Activated naive CD4-positive, alpha-beta T cell treated with Interleukin-2 at 50 U/mL for 16 hours (primary cell): ENCODE measurements at regions not wholly inside any gene's neighbourhood (a gene's known extent, or its start where the extent isn't known, plus 50 kb on each side); places are given as distances from the start of the nearest gene placed in this dataset.

Source experiments
- DNase-seq: peaks from one replicate; pipeline ENCODE4 v3.0.0-alpha.2; 2020

DNA sequence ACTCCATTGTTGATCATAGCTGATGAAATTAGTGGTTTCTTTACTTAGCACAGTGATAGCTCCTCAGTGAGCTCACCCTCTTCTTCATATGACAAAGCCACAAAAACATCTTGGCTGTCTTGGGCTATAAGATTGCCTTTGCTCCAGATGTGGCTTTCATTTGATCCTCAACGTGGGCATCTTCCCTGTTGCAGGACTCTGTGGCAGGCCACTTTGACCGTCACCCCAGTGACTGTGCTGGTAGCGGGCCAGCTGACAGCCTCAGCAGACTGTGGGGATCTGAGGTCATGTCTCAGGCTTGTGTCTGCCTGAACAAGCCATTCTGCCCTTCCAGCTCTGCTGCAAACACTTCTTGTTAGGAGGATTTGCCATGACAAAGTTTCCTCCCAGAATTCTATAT, 422.2 kb downstream of the NR2F1-AS1 start:
- no peak for DNase-seq

DNA sequence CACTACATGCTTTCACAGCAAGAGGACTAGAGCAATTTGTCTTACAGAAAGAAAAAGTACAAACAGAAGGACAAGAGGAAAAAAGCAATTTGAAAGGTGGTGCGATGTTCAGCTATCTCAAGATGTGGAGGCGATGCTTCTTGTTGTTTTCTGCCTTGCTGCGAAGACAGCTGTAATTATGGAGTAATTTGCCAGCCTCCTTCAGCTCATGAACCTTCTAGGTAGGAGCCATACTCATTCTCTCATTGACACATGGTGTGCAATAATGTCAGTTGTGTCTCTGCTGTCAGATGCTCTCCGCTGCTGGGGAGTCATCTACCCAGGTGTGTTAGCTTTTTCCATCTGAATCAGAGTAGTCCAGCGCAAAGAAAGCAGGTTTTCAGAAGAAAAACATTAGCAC, 424.5 kb downstream of the NR2F1-AS1 start:
- DNase-seq = no peak

DNA sequence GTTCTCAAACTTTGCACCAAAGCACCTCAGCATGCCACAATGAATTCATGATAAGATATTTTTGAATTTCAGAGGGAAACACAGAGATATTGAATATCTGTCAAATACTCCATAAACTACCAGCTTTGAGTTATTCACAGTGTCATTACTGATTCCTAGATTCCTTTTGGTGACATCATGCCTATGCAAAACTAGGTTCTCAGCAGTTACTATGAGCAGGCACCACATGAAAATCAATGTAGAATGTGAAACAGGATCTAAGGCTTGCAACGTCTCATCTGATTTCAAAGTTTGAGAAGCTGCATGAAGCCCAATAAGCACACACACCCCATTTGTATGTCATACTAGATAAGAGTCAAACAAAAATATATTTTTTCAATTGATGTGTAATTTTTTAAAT, 426.5 kb downstream of the NR2F1-AS1 start:
- no peak for DNase-seq

DNA sequence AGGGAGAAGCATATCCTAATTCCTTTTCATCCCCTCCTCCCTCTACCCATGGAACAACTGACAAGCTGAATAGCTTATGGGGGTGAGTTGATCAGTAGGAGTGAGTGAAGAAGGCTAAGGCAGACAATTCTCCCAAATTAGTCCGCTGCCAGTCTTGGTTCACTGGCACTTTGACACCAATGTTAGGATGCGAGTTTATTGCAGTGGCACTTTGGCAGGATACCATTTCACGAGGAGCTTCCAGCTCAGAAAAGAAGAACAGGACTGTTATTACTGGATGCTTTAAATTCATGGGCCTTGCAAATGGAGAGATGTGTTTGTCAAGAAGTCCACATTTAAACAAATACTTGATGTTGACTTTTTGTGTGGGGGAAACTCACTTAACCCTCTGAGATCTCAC, 427.6 kb downstream of the NR2F1-AS1 start:
- DNase-seq = no peak

DNA sequence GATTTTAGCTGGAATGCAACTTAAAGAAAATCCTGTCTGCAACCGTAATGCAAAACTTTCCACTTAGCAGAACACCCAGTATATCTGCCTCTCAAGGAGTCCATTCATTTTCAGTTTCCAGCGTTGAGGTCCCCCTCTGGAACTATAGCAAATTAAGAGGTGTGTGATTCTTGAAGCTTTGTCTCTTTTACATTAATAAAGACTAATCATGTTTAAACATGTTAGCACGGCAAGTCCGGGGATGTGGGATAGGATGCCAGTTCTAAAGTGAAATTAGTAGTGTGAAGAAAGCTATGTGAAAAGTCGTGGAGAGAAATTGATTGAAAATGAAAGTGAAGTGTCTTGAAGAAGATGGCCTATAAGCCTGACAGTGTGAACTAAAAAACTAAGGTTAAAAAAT, 429.1 kb downstream of the NR2F1-AS1 start:
- no peak for DNase-seq

DNA sequence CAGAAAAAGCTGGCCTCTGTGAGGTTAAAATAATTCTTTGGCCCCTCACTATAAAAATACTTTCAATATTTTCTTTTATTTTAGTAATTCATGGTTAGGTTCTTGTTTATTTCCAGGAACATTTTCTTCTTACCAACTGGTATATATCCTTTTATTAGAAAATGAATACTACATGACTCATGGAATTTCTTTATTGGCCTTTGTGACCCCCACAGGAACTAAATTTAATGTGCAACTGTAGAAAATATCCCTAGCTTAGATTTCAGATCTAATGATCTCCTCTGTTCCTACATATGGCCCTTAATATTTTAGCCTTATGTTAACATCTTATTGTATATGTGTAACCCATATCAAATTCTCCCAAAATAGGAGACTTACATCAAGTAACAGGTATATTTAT, 429.9 kb downstream of the NR2F1-AS1 start:
- DNase-seq = no peak

DNA sequence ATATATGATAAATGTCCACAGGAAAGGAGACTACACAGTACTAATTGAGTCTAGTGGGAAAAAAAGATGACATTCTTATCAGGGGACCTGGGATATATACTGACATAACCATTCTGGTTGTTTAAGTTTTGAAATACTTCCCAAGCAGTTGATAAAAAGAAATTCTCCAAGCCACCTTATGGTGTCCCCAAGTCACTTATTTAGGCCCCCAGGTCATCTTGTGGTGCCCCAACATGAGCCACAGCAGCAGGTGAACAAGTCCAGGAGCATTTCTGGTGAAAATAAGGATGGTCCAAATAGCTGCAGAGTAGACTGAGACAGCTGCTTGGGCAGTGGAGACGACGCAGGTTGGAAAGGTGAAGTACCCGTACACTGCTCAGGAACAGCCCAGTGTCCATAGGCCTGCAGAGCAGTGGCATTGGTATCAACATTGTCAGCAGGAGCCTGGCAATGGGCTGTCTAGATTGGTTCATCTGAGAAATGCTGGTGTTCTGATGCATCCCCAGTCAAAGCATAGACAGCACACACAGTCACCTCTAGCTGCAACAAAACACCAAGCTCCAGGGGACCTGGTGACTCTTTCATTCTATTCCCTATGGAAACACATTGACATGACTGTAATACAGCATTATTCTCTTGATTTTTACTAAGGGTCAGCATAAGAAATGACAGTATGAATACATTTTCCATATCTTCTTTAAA, 430.6 kb downstream of the NR2F1-AS1 start:
- DNase-seq = no peak

DNA sequence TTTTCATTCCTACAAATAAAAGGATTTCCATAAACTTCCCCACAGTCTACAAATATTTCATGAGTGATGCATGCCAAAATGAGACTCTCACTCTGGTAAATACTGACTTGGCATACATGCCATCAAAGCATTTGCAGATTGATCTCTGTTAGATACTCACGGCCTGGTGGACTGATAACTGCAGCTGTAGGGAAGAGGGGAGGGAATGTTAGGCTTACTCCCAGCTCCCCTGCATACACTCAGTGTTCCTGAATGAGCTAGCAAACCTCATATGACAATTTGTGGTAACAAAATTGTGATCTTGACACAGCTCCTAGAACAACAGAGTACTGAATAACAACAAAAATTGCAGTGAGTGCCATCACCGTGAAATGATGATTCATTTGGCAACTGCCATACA, 435.3 kb downstream of the NR2F1-AS1 start:
- DNase-seq = no peak

DNA sequence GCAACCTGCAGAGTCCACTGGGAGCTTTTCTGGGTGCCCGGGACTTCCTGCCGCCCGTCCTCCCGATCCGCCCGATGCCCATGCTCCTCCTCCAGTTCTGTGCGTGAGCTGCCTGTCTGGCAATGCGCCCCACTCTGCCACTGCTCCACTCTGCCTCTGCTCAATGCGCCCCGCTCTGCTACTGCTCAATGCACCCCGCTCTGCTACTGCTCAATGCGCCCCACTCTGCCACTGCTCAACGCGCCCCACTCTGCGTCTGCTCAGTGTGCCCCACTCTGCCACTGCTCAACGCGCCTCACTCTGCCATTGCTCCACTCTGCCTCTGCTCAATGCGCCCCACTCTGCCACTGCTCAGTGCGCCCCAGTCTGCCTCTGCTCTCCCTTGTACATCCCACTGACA, 436.0 kb downstream of the NR2F1-AS1 start:
- DNase-seq = no peak

DNA sequence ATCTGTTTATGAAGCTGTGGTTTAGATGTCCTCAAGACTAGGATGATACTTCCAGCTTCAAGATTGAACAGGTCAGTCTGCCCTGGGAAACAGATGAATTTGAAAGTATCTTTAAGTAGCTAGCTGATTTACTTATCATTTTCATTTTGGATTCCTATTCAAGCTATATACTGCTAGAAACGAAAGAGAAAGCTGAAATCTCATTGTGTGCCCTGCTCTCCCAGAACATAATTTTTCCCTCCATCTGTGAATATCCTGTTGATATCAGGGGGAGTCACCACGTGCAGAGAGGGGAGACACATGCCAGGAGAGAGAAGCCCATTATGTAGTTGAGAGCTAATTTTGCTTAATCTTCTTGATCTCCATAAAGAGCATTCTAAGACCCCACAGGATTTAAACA, 439.1 kb downstream of the NR2F1-AS1 start:
- DNase-seq = no peak

DNA sequence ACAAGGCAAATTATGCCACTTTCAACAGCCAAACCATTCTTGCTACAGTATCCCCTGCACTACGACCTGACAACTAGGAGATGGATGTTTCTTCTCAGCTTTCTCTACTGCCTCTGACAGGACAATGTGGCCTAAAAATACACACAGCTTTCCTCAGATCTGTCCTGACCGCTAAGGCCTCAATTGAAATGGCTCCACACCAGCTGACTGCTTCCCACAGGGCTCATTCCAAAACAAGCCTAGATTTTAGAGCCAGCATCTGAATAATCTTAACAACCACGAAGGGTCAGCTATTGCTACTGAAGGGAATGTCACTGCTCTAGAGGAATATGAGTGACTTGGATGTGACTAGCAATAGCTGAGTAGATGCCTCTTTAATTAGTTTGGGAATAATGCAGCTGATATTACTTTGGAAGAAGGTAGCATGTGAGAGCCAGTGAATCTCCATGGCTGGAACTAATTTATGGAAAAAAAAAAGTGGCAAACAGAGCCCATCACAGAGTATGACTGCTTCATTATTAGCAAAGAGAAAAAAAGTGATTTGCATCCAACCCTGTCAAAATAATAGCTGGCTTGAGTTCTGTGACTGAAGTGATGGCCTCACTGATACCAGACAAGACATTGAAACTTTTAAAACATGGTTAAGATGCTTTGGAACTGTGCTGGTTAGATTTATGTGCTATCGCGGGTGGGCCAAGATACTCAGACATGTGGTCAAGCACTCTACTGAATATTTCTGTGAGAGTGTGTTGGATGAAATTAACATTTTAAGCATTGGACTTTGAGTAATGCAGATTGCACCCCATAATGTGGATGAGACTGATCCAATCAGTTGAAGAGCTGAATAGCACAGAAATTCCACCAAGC, 450.2 kb downstream of the NR2F1-AS1 start:
- no peak for DNase-seq

DNA sequence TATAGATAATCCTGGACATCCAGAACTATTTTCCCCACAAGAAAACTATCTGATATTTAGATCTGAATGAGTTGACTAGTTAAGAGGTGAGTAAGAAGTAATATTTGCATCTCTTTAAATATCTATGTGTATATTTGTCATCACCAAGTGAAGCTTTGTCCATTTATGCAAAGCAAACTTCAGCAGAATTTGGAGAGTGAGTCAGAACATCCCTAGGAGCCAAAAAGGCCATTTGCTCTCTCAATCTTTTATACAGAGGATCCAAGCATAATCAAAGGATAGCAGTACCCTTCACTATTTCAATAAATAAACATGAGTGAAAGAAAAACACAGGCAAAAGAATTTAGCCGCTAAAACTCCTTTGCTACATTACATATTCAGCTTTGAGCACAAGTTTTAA, 454.4 kb downstream of the NR2F1-AS1 start:
- no peak for DNase-seq

DNA sequence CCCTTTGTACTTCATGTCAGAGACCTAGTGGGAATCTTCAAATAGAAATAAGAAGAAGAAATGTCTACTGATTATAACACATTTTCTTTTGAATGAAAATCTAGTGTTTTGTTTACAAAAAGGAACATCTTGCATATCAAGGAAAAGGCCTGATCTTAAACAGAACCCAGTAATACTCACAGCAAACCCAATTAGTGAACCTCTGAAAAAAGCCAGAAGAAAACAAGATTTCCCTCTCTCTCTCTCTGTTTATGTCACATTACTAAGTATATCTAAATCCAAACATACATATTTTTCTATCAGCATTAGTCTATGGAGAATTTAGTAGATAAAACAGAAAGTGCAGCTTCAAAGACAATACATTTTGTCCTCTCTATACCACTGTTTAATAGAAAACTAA, 457.9 kb downstream of the NR2F1-AS1 start:
- no peak for DNase-seq

DNA sequence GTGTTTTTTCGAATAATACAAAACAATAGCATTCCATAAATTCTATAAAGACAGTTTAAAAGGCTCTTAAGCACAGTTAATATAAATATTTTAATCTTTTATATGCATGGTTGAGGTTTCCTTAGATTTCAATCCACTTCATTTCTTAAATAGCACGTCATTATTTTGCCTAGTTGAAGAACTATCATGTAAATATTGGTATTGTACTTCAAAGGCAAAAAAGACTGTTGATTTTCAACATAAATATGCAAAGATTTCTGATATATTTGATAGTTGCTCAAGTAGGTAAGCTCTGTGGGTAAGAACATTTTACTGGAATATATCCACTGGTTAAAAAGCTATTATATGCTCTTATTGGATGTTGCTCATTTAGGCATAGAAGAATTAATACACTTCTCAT, 458.6 kb downstream of the NR2F1-AS1 start:
- DNase-seq = no peak

DNA sequence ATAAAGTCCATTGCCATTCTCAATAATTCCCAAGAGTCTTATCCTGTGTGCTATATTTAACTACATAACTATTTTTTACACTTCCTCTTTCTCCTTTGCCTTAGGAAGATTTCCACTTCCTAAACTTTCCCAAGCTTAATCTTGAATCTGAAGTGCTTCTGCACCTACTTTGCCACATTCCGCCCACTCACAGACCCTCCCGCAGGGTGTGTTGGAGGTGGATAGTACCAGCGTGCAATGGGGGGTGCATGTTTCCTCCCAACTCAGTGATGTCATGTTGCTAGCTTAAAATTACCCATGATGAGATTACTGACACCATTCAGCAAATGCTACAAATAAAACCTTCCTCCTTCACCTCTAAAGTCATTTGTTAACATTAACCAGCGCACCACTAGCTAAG, 460.2 kb downstream of the NR2F1-AS1 start:
- no peak for DNase-seq

DNA sequence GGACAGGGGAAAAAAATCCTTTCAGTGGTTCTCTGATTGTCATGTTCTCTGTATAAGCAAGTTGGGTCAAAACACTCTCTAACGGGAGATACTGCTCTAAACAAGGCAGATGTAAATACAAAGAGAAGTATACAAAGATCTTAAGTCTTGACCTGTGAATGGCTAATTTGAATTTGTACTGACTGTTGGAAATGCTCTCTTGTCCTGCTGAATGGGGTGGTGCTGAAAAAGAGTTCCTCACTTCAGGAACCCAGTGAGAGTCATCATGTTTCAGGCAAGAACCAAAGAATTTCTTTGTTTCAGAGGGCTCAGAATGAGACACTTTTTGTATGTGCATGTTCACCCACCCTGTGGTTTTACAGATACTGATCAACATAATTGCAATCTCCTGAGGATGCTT, 461.0 kb downstream of the NR2F1-AS1 start:
- DNase-seq = no peak

DNA sequence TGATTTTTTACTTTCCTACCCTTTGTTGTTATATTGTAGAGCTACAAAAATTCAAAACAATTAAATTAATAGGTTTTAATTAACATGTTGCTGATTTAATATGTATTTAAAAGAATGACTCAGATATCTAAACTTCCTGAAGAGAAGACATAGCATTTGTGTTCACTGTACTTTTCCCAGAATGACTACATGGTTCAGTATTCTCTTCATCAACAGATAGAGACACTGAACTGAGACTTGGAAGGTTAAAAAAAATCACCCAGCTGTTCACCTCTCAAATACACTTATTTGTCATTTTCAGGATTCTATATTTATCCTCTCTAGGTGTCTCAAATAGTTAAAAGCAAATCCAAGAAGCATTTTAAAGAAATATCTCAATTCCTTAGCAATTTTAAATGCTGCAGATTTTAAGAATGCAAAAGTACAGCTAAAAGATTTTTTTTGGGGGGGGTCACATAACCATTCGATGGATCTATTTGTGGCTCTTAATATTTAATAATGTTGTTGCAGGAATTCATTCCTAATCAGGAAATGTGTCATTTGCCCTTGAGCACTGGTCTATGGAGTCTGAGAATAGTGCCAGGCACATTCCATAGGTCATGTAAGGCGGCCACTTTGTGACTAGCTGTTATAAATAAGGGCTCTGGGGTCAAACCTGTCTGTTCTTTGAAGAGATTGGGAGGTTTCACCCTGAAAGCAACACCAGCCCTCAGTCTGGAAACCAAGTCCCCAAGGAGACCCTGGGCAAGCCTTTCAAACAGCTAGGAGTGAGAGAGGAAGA, 463.1 kb downstream of the NR2F1-AS1 start:
- no peak for DNase-seq

DNA sequence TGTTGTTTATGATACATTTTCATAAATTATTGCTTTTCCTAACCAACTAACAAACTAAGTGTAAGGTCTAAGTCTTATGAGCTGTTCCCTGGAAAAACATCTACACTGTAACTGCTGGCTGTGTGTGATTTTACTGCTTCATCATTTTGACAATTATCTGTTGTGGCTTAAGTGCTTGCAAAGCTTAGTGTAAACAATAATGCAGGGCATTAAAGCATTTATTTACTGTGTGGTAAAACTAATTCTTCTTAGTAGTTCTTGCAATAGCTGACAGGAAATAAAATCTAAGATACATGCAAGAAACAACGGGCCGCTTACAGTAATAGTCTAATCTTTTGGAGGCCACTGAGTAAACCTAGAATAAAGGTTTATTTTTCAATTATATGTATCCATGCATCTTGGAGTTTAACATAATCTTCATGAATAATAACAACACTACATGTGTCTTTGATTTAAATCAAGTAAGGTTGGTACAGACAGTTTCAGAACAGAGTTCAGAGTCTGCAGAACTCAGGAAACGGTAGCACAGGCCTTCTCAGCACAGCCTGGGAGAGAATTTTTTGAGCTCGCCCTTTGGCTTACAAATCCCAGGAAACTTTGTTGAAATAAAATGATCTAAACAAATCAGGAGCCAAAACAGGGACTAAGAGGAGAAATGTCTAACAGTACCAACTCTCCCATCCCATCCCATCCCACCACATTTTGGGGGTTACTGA, 473.1 kb downstream of the NR2F1-AS1 start:
- no peak for DNase-seq

DNA sequence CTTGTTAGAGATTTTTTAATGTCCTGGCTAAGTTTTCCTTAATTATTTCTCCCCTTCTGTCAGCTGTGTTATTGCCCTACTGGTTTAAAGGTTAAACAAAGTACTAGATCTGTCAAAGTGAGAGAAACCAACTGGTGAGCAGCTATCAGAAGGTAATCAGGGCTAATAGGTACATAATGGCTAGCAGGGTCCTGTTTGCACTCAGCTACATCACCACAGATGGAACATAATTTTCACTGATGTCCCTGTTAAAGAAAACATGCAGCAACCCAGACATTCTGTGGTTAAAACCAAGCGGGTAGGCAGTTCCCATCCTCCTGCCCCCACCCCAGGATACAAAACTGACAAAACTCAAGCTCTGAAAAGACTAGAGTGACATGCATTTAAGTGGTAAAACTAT, 473.9 kb downstream of the NR2F1-AS1 start:
- DNase-seq = no peak

DNA sequence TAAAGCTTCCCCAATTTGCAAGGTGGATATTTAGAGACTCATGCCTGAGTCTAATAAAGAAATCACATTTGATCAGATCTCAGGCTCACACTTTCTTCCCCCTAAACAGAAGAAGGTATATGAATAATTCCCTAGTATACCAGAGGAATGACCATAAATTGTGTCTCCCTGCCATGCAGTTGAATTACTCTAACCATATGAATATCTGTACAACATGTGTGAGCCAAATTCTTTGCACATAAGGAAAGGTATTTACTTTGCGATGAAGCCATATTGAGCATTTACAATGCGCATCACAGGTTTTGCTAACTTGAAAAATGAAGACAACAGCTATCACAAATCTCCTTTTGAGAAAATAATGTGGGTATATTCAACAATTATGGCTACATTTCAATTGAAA, 479.4 kb downstream of the NR2F1-AS1 start:
- DNase-seq = no peak

DNA sequence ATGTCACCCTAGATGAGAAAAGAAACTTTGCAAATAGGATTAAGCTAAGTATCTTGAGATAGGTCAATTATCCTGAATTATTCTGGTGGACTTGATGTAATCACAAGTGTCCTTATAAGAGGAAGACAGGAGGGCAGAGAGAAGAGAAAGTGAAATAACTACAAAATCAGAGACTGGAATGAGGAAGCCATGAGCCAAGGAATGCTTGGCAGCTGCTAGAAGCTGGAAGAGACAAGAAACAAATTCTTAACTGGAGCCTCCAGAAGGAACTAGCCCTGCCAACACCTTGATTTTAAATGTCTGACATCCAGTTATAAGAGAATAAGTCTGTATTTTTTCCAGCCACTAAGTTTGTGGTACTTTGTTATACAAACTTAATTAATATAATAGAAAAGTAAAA, 480.0 kb downstream of the NR2F1-AS1 start:
- DNase-seq = no peak

DNA sequence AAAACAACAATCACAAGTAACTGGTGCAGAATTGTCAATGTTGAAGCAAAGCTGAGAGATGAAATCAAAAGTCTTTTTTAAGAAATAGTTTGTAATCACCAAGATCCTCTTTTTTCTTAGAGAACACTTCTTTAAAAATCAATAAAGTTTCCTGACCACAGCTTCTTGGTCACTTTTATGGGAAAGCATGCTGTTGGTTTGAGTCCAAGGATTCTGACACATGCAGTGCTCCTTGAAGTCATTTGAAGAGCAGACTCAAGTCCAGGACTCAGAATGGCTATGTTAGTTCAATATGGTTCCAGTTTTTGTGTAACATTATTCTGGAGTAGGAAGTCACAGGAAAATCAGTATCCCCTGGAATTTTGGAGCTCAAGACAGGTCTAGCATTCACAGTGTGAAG, 480.6 kb downstream of the NR2F1-AS1 start:
- DNase-seq = no peak

DNA sequence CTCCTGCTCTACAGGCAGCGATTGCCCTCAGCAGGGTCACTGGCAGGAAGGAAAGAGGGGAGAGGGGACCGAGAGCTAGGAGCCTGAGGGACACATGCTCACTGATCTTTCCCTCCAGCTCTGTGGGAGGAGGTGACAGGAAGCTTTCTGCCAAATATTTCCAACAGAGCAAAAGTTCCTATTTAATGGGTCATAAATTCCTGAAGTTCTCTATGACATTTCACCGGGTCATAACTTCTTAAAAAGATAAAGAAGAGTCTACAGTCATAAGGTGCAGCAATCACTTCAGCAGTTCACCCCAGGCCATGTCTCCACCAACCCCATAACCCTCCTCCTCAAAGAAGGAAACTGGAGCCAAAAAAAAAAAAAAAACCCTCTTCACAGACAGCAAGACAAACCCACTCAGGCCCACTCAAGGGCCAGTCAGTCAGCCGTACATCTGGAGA, 481.1 kb downstream of the NR2F1-AS1 start:
- no peak for DNase-seq
